ENCODE measurements at regions not wholly inside any gene's neighbourhood (a gene's known extent, or its start where the extent isn't known, plus 50 kb on each side); places are given as distances from the start of the nearest gene placed in this dataset.

- TF ChIP-seq CTCF (IDR thresholded peaks at IDR 0.05) (no peak), EP300 (IDR thresholded peaks at IDR 0.05) (no peak), POLR2A (IDR thresholded peaks at IDR 0.05) (no peak)
These were observed 62.3 kb downstream of the TFPI2 start for GRCh38 chr7:93828260-93828659.

Measured in ovary (tissue), 3 donors.